Neural progenitor cell (in vitro differentiated cells): ENCODE measurements at regions not wholly inside any gene's neighbourhood (a gene's known extent, or its start where the extent isn't known, plus 50 kb on each side); places are given as distances from the start of the nearest gene placed in this dataset.
"Not testable (repeated sequence)": the region's sequence is repeated elsewhere in the genome, so short reads cannot be mapped to it uniquely, and the experiment has no call there.

Source experiments
- DNase-seq: peaks from one replicate; pipeline ENCODE4 v3.0.0-alpha.2; 2016; ENCODE audit warnings: low spot score
- H2AFZ ChIP-seq: fragments of 200-600 bp; sonication (generic); replicated peaks from 2 replicates; pipeline ENCODE4 v1.6.1; 2016; ENCODE audit warnings: antibody characterized with exemption
- H3F3A ChIP-seq: fragments of 200-600 bp; sonication (generic); 2 replicates; pipeline ENCODE4 v1.6.1; 2016; ENCODE audit warnings: antibody characterized with exemption, low read depth
- H3K27ac ChIP-seq: fragments of 200-600 bp; sonication (generic); 2 replicates; pipeline ENCODE4 v1.5.1; 2016; ENCODE audit warnings: mild to moderate bottlenecking
- H3K27me3 ChIP-seq: fragments of 200-600 bp; sonication (generic); 2 replicates; pipeline ENCODE4 v1.6.1; 2016; ENCODE audit warnings: mild to moderate bottlenecking, moderate library complexity
- H3K36me3 ChIP-seq: fragments of 200-600 bp; sonication (generic); 2 replicates; pipeline ENCODE4 v1.5.1; 2016
- H3K4me1 ChIP-seq: fragments of 200-600 bp; sonication (generic); 2 replicates; pipeline ENCODE4 v1.6.1; 2016; ENCODE audit warnings: mixed run types
- H3K4me2 ChIP-seq: fragments of 200-600 bp; sonication (generic); 2 replicates; pipeline ENCODE4 v1.6.1; 2016
- H3K4me3 ChIP-seq: fragments of 200-600 bp; sonication (generic); 2 replicates; pipeline ENCODE4 v1.5.1; 2016
- H3K79me2 ChIP-seq: fragments of 200-600 bp; sonication (generic); 2 replicates; pipeline ENCODE4 v1.6.1; 2016; ENCODE audit warnings: low read depth
- H3K9ac ChIP-seq: fragments of 200-600 bp; sonication (generic); 2 replicates; pipeline ENCODE4 v1.6.1; 2016
- H3K9me3 ChIP-seq: fragments of 200-600 bp; sonication (generic); 2 replicates; pipeline ENCODE4 v1.5.1; 2016; ENCODE audit warnings: low read depth
- H4K20me1 ChIP-seq: fragments of 200-600 bp; sonication (generic); 2 replicates; pipeline ENCODE4 v1.6.1; 2016; ENCODE audit warnings: low read depth
- H3K27ac Mint-ChIP-seq: 3 replicates; pipeline ENCODE4 v1.8.0; 2021; ENCODE audit warnings: mixed read lengths
- H3K27me3 Mint-ChIP-seq: 2 replicates; pipeline ENCODE4 v1.8.0; 2022; ENCODE audit warnings: low read depth, mild to moderate bottlenecking, inconsistent platforms, moderate library complexity, mixed read lengths; ENCODE audit not compliant: insufficient read depth
- H3K36me3 Mint-ChIP-seq: 3 replicates; pipeline ENCODE4 v1.8.0; 2021; ENCODE audit warnings: mixed read lengths
- H3K4me1 Mint-ChIP-seq: 3 replicates; pipeline ENCODE4 v1.8.0; 2021; ENCODE audit warnings: mixed read lengths
- H3K4me3 Mint-ChIP-seq: 3 replicates; pipeline ENCODE4 v1.8.0; 2021; ENCODE audit warnings: mild to moderate bottlenecking, moderate library complexity, mixed read lengths
- H3K9me3 Mint-ChIP-seq: 3 replicates; pipeline ENCODE4 v1.8.0; 2020; ENCODE audit warnings: mixed read lengths
- EZH2 ChIP-seq: fragments of 200-600 bp; sonication (generic); IDR thresholded peaks from 2 replicates; pipeline ENCODE4 v1.6.1; 2017; ENCODE audit warnings: antibody characterized with exemption, mild to moderate bottlenecking, moderate library complexity
- EZH2phosphoT487 ChIP-seq: fragments of 200-600 bp; sonication (generic); IDR thresholded peaks from 2 replicates; pipeline ENCODE4 v1.6.1; 2017; ENCODE audit warnings: antibody characterized with exemption
- TF ChIP-seq, protein P1 (sequence below): fragments of 200-600 bp; sonication (generic); IDR thresholded peaks from 2 replicates; pipeline ENCODE4 v1.5.1; 2017; ENCODE audit warnings: antibody characterized with exemption, mild to moderate bottlenecking

DNA sequence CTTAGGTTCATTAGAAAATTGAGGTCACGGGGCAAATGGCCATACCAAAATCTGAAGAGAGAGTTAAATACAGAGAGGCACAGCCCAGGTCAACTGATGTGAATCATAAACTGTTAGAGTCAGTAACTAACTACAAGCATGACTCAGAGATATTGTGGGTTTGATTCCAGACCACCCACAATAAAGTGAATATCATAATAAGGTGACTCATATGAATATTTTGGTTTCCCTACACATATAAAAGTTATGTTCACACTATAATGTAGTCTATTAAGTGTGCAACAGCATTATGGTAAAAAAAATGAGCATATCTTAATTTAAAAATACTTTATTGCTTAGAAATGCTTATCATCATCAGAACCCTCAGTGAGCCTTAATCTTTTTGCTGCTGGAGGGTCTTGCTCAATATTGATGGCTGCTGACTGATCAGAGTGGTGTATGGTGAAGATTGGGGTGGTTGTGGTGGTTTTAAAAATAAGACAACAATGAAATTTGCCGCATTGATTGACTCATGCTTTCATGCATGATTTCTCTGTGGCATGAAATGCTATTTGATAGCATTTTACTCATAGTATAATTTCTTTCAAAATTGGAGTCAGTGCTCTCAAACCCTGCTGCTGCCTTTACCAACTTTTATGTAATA, 53.1 kb upstream of the EDIL3 start:
- no peaks in the 10 kb centered on the region for H4K20me1 ChIP-seq
- H3K9me3 Mint-ChIP-seq = peaks cover 2% of the 10 kb centered on the region
- DNase-seq = no peak
- H2AFZ ChIP-seq = no peak overlapping the region
- H3K4me3 ChIP-seq = no peak overlapping the region
- no peak for TF ChIP-seq EZH2
- TF ChIP-seq, protein P1, sequence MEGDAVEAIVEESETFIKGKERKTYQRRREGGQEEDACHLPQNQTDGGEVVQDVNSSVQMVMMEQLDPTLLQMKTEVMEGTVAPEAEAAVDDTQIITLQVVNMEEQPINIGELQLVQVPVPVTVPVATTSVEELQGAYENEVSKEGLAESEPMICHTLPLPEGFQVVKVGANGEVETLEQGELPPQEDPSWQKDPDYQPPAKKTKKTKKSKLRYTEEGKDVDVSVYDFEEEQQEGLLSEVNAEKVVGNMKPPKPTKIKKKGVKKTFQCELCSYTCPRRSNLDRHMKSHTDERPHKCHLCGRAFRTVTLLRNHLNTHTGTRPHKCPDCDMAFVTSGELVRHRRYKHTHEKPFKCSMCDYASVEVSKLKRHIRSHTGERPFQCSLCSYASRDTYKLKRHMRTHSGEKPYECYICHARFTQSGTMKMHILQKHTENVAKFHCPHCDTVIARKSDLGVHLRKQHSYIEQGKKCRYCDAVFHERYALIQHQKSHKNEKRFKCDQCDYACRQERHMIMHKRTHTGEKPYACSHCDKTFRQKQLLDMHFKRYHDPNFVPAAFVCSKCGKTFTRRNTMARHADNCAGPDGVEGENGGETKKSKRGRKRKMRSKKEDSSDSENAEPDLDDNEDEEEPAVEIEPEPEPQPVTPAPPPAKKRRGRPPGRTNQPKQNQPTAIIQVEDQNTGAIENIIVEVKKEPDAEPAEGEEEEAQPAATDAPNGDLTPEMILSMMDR = no peak
- no peak for TF ChIP-seq EZH2phosphoT487
- H3K4me3 Mint-ChIP-seq = no peak overlapping the region
- H3K4me2 ChIP-seq = no peak overlapping the region
- H3K27ac ChIP-seq = no peak overlapping the region
- H3K4me1 ChIP-seq = no peaks in the 10 kb centered on the region
- H3K27me3 Mint-ChIP-seq = no peaks in the 10 kb centered on the region
- H3K9ac ChIP-seq = no peak overlapping the region
- no peaks in the 10 kb centered on the region for H3K4me1 Mint-ChIP-seq
- no peaks in the 10 kb centered on the region for H3F3A ChIP-seq
- H3K9me3 ChIP-seq = no peaks in the 10 kb centered on the region
- no peaks in the 10 kb centered on the region for H3K27me3 ChIP-seq
- no peaks in the 10 kb centered on the region for H3K36me3 Mint-ChIP-seq
- H3K36me3 ChIP-seq = no peaks in the 10 kb centered on the region
- no peak overlapping the region for H3K27ac Mint-ChIP-seq
- H3K79me2 ChIP-seq = no peaks in the 10 kb centered on the region

DNA sequence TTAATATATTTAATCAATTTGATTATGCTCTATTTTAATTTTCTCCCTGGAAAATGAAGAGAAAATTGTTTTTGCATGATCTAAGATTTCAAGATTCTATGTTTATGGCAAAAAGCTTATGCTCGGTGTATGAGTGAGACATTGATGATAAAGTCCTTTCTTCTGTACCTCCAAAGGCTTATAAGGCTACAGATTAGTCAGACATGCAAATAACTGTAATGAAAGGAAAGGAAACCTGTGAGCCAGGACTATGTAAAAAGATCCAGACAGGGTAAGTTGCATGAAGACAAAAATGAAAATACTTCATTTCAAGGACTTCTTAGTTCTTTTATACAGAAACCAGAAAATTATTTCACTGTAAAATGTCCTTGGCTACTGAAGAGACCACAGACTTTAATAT, 52.2 kb upstream of the EDIL3 start:
- Mint-ChIP-seq H3K4me3 (no peak overlapping the region), H3K36me3 (no peaks in the 10 kb centered on the region), H3K27ac (no peak overlapping the region), H3K4me1 (no peaks in the 10 kb centered on the region), H3K27me3 (no peaks in the 10 kb centered on the region), H3K9me3 (peaks cover 2% of the 10 kb centered on the region)
- Histone ChIP-seq H3K36me3 (no peaks in the 10 kb centered on the region), H3K4me1 (no peaks in the 10 kb centered on the region), H3K27ac (no peak overlapping the region), H3K9me3 (no peaks in the 10 kb centered on the region), H4K20me1 (no peaks in the 10 kb centered on the region), H3K9ac (no peak overlapping the region), H2AFZ (no peak overlapping the region), H3K4me3 (no peak overlapping the region), H3K27me3 (no peaks in the 10 kb centered on the region), H3K79me2 (no peaks in the 10 kb centered on the region), H3K4me2 (no peak overlapping the region), H3F3A (no peaks in the 10 kb centered on the region)
- no peak for DNase-seq
- TF ChIP-seq, protein P1 = no peak
- TF ChIP-seq EZH2phosphoT487 (no peak), EZH2 (no peak)

DNA sequence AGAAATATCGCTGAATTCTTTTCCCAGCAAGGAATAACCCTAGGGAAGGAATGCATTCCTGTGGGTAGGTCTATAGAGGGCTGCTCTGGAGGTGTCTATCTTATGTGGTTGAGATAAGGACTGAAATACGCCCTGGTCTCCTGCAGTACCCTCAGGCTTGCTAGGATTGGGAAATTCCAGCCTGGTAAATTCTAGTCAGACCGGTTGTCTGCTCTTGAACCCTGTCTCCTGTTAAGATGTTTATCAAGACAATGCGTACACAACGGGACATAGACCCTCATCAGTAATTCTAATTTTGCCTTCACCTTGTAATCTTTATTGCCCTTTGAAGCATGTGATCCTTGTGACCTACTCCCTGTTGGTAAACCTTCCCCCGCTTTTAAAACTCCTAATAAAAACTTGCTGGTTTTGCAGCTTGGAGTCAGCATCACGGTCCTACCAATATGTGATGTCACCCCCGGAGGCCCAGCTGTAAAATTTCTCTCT, 51.2 kb upstream of the EDIL3 start:
- H3K79me2 ChIP-seq, H3K27me3 ChIP-seq, H3K9ac ChIP-seq, H3K4me1 ChIP-seq, H3K27ac Mint-ChIP-seq, H3K4me3 Mint-ChIP-seq, H3K27me3 Mint-ChIP-seq, H3K4me1 Mint-ChIP-seq, H3K4me3 ChIP-seq, H3F3A ChIP-seq, H3K9me3 Mint-ChIP-seq, H4K20me1 ChIP-seq, H3K27ac ChIP-seq, H3K4me2 ChIP-seq, H3K36me3 ChIP-seq, H2AFZ ChIP-seq, H3K9me3 ChIP-seq, H3K36me3 Mint-ChIP-seq, DNase-seq: not testable (repeated sequence)
